WTC11 (cell line): ENCODE measurements at regions not wholly inside any gene's neighbourhood (a gene's known extent, or its start where the extent isn't known, plus 50 kb on each side); places are given as distances from the start of the nearest gene placed in this dataset.

Experiments
- ATAC-seq: fragments of 200-7000 bp; cut with Tn5 transposase; 2 replicates; pipeline ENCODE4 v1.10.0; 2021; ENCODE audit warnings: mild to moderate bottlenecking, moderate library complexity
- CTCF ChIA-PET: fragments of 300-600 bp; sonication (Branson Sonifier 250); formaldehyde crosslinking; loops from one replicate; lab custom pipeline; 2021; ENCODE audit warnings: antibody characterized with exemption; lab: Charles Lee
- POLR2A ChIA-PET: fragments of 350-600 bp; sonication (Branson Sonifier 250); formaldehyde crosslinking; loops from one replicate; lab custom pipeline; 2021; ENCODE audit warnings: antibody characterized with exemption; lab: Charles Lee
- DNase-seq: peaks from one replicate; pipeline ENCODE4 v3.0.0; 2021; ENCODE audit warnings: low spot score
- H3K27ac Mint-ChIP-seq: 2 replicates; pipeline ENCODE4 v1.8.0; 2021; ENCODE audit warnings: mixed read lengths
- H3K27me3 Mint-ChIP-seq: 2 replicates; pipeline ENCODE4 v1.8.0; 2021; ENCODE audit warnings: low read depth, mild to moderate bottlenecking, moderate library complexity, mixed read lengths
- H3K36me3 Mint-ChIP-seq: 2 replicates; pipeline ENCODE4 v1.8.0; 2021; ENCODE audit warnings: mixed read lengths
- H3K4me1 Mint-ChIP-seq: 2 replicates; pipeline ENCODE4 v1.8.0; 2022; ENCODE audit warnings: mixed read lengths
- H3K4me3 Mint-ChIP-seq: 2 replicates; pipeline ENCODE4 v1.8.0; 2021; ENCODE audit warnings: mild to moderate bottlenecking, moderate library complexity, mixed read lengths
- H3K9me3 Mint-ChIP-seq: 2 replicates; pipeline ENCODE4 v1.8.0; 2021; ENCODE audit warnings: mixed read lengths
- AR ChIP-seq: fragments of 250-450 bp; sonication (Bioruptor Pico); IDR thresholded peaks from 2 replicates; pipeline ENCODE4 v1.9.0; 2021; ENCODE audit warnings: mild to moderate bottlenecking
- ARID4B ChIP-seq: sonication (generic); formaldehyde crosslinking; IDR thresholded peaks from 2 replicates; pipeline ENCODE4 v1.8.0; 2023; ENCODE audit warnings: missing genetic modification reagents, mild to moderate bottlenecking, borderline replicate concordance
- CDX4 ChIP-seq: fragments of 250-450 bp; sonication (Bioruptor Pico); IDR thresholded peaks from 2 replicates; pipeline ENCODE4 v1.9.0; 2021; ENCODE audit warnings: moderate library complexity, mild to moderate bottlenecking, inconsistent platforms, borderline replicate concordance
- CTCF ChIP-seq: fragments of 200-600 bp; IDR thresholded peaks from 2 replicates; pipeline ENCODE4 v1.8.0; 2022; ENCODE audit warnings: antibody characterized with exemption
- EMX1 ChIP-seq: fragments of 250-450 bp; sonication (Bioruptor Pico); IDR thresholded peaks from 2 replicates; pipeline ENCODE4 v1.8.0; 2021; ENCODE audit warnings: mild to moderate bottlenecking
- FOXP4 ChIP-seq: sonication (generic); formaldehyde crosslinking; IDR thresholded peaks from 2 replicates; pipeline ENCODE4 v1.8.0; 2022; ENCODE audit warnings: mild to moderate bottlenecking, missing genetic modification reagents
- GABPB1 ChIP-seq: sonication (generic); formaldehyde crosslinking; IDR thresholded peaks from 2 replicates; pipeline ENCODE4 v1.8.1; 2023; ENCODE audit warnings: mild to moderate bottlenecking, missing genetic modification reagents
- GTF2I ChIP-seq: fragments of 250-450 bp; sonication (Bioruptor Pico); conservative IDR thresholded peaks from 2 replicates; pipeline ENCODE4 v1.4.0; 2021; ENCODE audit warnings: mild to moderate bottlenecking
- IRF2 ChIP-seq: sonication (generic); formaldehyde crosslinking; IDR thresholded peaks from 2 replicates; pipeline ENCODE4 v1.8.0; 2022; ENCODE audit warnings: low read depth, missing genetic modification reagents, borderline replicate concordance
- RORB ChIP-seq: fragments of 250-450 bp; sonication (Bioruptor Pico); IDR thresholded peaks from 2 replicates; pipeline ENCODE4 v1.9.0; 2021; ENCODE audit warnings: mild to moderate bottlenecking
- STAT6 ChIP-seq: sonication (generic); formaldehyde crosslinking; conservative IDR thresholded peaks from 2 replicates; pipeline ENCODE4 v1.8.1; 2023; ENCODE audit warnings: mild to moderate bottlenecking, low read depth, missing genetic modification reagents, moderate library complexity
- TP53 ChIP-seq: sonication (generic); formaldehyde crosslinking; IDR thresholded peaks from 2 replicates; pipeline ENCODE4 v1.8.1; 2023; ENCODE audit warnings: mild to moderate bottlenecking, missing genetic modification reagents
- USF1 ChIP-seq: sonication (generic); formaldehyde crosslinking; IDR thresholded peaks from 2 replicates; pipeline ENCODE4 v1.8.0; 2022; ENCODE audit warnings: mild to moderate bottlenecking, missing genetic modification reagents
- ZNF138 ChIP-seq: sonication (generic); formaldehyde crosslinking; conservative IDR thresholded peaks from 2 replicates; pipeline ENCODE4 v1.8.1; 2022; ENCODE audit warnings: mild to moderate bottlenecking, moderate library complexity, missing genetic modification reagents
- ZNF232 ChIP-seq: sonication (generic); formaldehyde crosslinking; IDR thresholded peaks from 2 replicates; pipeline ENCODE4 v1.8.0; 2022; ENCODE audit warnings: mild to moderate bottlenecking, missing genetic modification reagents
- ZNF263 ChIP-seq: sonication (generic); formaldehyde crosslinking; IDR thresholded peaks from 2 replicates; pipeline ENCODE4 v1.8.1; 2022; ENCODE audit warnings: low read depth, mild to moderate bottlenecking, moderate library complexity, missing genetic modification reagents
- ZNF425 ChIP-seq: fragments of 250-450 bp; sonication (Bioruptor Pico); conservative IDR thresholded peaks from 2 replicates; pipeline ENCODE4 v1.9.0; 2021; ENCODE audit warnings: mild to moderate bottlenecking

GRCh38 chr16:51892293-51893007 is 654.5 kb downstream of the TOX3 start:
- CTCF ChIA-PET: no interaction called here
- no peak for TF ChIP-seq EMX1
- no peak for TF ChIP-seq RORB (CRISPR knock-in tag)
- TF ChIP-seq GTF2I (CRISPR knock-in tag): no peak
- no peak for TF ChIP-seq ARID4B
- TF ChIP-seq USF1 (CRISPR knock-in tag): no peak
- TF ChIP-seq STAT6 (CRISPR knock-in tag): no peak
- no peak for TF ChIP-seq CTCF
- TF ChIP-seq TP53: no peak
- TF ChIP-seq, all 79 proteins: peak for 0
- Mint-ChIP-seq H3K9me3 (peaks cover 27% of the 10 kb centered on the region), H3K27me3 (peaks cover 3% of the 10 kb centered on the region; the same call in 1 of the 2 replicates), H3K4me1 (peaks cover 46% of the 10 kb centered on the region), H3K27ac (no peak overlapping the region), H3K4me3 (no peak overlapping the region), H3K36me3 (peaks cover 21% of the 10 kb centered on the region)
- DNase-seq (no peak), ATAC-seq (no peak)
- POLR2A ChIA-PET: no interaction called here

GRCh38 chr16:51888534-51888933 is 658.4 kb downstream of the TOX3 start:
- H3K9me3 Mint-ChIP-seq: peaks cover 12% of the 10 kb centered on the region
- ChIA-PET POLR2A (no interaction called here), CTCF (no interaction called here)
- no peak overlapping the region for H3K4me3 Mint-ChIP-seq
- peaks cover 17% of the 10 kb centered on the region for H3K4me1 Mint-ChIP-seq
- no peak for DNase-seq
- no peak overlapping the region for H3K27ac Mint-ChIP-seq
- peaks cover 7% of the 10 kb centered on the region for H3K36me3 Mint-ChIP-seq
- no peaks in the 10 kb centered on the region for H3K27me3 Mint-ChIP-seq
- ATAC-seq: no peak
- TF ChIP-seq CDX4 (CRISPR knock-in tag) (no peak), ZNF263 (CRISPR knock-in tag) (no peak), ZNF232 (no peak), GABPB1 (CRISPR knock-in tag) (no peak), IRF2 (no peak), ZNF138 (CRISPR knock-in tag) (no peak), FOXP4 (no peak), AR (CRISPR knock-in tag) (no peak), ZNF425 (CRISPR knock-in tag) (no peak)
